ENCODE measurements at regions not wholly inside any gene's neighbourhood (a gene's known extent, or its start where the extent isn't known, plus 50 kb on each side); places are given as distances from the start of the nearest gene placed in this dataset.

- TF ChIP-seq POLR2AphosphoS5 (IDR thresholded peaks at IDR 0.05; ENCODE audit: low read depth, low read length) (no peak), CTCF (IDR thresholded peaks at IDR 0.05) (no peak)
These were observed 790.5 kb upstream of the LRRC4C start for GRCh38 chr11:42249956-42250355.

All from Panc1 (cell line).